ENCODE measurements at regions not wholly inside any gene's neighbourhood (a gene's known extent, or its start where the extent isn't known, plus 50 kb on each side); places are given as distances from the start of the nearest gene placed in this dataset.

DNA sequence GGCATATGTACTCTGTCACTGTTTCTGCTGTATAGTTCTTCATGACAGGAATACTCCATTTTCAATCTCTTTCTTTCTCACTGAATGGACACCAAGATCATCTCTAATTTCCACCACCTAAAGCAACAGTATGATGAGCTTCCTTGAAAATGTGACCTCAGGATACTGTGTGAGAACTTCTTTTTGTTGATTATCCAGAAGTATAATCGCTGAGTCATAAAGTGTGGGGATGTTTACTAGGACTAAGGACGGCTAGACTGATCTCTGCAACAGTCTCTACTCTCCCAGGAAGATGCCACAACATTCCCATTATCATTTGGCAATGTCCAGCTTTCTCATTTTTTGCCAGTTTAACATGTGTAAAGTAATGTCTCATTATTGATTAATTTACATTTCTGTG is 70.3 kb downstream of the TNFSF18 start:
- TF ChIP-seq, protein P1, sequence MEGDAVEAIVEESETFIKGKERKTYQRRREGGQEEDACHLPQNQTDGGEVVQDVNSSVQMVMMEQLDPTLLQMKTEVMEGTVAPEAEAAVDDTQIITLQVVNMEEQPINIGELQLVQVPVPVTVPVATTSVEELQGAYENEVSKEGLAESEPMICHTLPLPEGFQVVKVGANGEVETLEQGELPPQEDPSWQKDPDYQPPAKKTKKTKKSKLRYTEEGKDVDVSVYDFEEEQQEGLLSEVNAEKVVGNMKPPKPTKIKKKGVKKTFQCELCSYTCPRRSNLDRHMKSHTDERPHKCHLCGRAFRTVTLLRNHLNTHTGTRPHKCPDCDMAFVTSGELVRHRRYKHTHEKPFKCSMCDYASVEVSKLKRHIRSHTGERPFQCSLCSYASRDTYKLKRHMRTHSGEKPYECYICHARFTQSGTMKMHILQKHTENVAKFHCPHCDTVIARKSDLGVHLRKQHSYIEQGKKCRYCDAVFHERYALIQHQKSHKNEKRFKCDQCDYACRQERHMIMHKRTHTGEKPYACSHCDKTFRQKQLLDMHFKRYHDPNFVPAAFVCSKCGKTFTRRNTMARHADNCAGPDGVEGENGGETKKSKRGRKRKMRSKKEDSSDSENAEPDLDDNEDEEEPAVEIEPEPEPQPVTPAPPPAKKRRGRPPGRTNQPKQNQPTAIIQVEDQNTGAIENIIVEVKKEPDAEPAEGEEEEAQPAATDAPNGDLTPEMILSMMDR (conservative IDR thresholded peaks at IDR 0.05; ENCODE audit: low read depth, low read length), result no peak
- no peak for DNase-seq (ENCODE audit: low read depth)
- no peak overlapping the region for H3K4me3 ChIP-seq (ENCODE audit: low read length)

DNA sequence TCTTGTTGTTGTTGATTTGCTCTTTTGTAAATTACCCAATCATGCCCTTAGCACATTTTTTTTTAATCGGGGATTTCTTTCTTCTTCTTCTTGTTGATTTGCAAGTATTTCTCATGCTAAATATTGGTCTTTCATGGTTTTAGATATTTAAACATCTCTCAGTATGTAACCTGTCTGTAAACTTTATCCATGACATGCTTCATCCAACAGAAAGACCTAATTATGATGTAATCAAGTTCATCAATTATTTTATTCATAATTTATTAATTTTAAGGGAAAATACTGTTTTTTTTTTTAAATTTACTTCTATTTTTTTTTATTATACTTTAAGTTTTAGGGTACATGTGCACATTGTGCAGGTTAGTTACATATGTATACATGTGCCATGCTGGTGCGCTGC is 69.8 kb downstream of the TNFSF18 start:
- no peak overlapping the region for H3K4me3 ChIP-seq (ENCODE audit: low read length)
- no peak for DNase-seq (ENCODE audit: low read depth)
- TF ChIP-seq, protein P1 (conservative IDR thresholded peaks at IDR 0.05; ENCODE audit: low read depth, low read length), result no peak

Data from retinal pigment epithelial cell (primary cell).